GM12878 (cell line): ENCODE measurements at regions not wholly inside any gene's neighbourhood (a gene's known extent, or its start where the extent isn't known, plus 50 kb on each side); places are given as distances from the start of the nearest gene placed in this dataset.

ENCODE experiments used
- ATAC-seq: fragments of 200-7000 bp; cut with Tn5 transposase; 3 replicates; pipeline ENCODE4 v1.9.1; 2020; ENCODE audit warnings: mild to moderate bottlenecking, moderate library complexity
- BruUV-seq: library from RNA; stranded (reverse); fragments of 400-500 nt; replicated peaks from 2 replicates; lab custom pipeline; 2021; lab: Mats Ljungman, UMichigan
- CTCF ChIA-PET: fragments of 300-600 bp; sonication (Branson Sonifier 250); formaldehyde crosslinking; extraction: SDS; loops from one replicate; lab custom pipeline; 2021; ENCODE audit warnings: inconsistent platforms; lab: Yijun Ruan, JAX
- POLR2A ChIA-PET: fragments of 350-600 bp; formaldehyde crosslinking; extraction: SDS; loops from one replicate; lab custom pipeline; 2021; ENCODE audit warnings: inconsistent platforms; lab: Charles Lee
- RAD21 ChIA-PET: fragments of 300-600 bp; sonication (Branson Sonifier 250); formaldehyde crosslinking; loops from one replicate; lab custom pipeline; 2023; ENCODE audit warnings: antibody characterized with exemption; ENCODE audit not compliant: unreplicated experiment; lab: Charles Lee
- SMC1A ChIA-PET: fragments of 300-600 bp; sonication (Branson Sonifier 250); formaldehyde crosslinking; loops from one replicate; lab custom pipeline; 2023; ENCODE audit not compliant: unreplicated experiment, uncharacterized antibody; lab: Charles Lee
- DNase-seq: peaks from one replicate; pipeline ENCODE4 v3.0.0-alpha.2; 2011; ENCODE audit warnings: low read depth, low spot score
- FAIRE-seq: peaks from 3 replicates; lab custom pipeline; 2011; peaks lifted over from hg19 to GRCh38; lab: Jason Lieb, UNC
- H2AFZ ChIP-seq: 2 replicates; pipeline ENCODE4 v1.6.0; 2011; ENCODE audit warnings: low read depth, low read length, control low read depth; ENCODE audit not compliant: control insufficient read depth
- H3K27ac ChIP-seq: 2 replicates; pipeline ENCODE4 v1.5.1; 2011; ENCODE audit warnings: control low read depth; ENCODE audit not compliant: control insufficient read depth, insufficient read depth
- H3K27me3 ChIP-seq, 2 experiments: replicated peaks in 1 of 2; 2 replicates each; pipeline versions ENCODE4 v1.6.0 to v1.6.1; 2011; ENCODE audit warnings: low read length in 1 of 2; ENCODE audit not compliant: control insufficient read depth in 2 of 2, insufficient read depth in 2 of 2
- H3K36me3 ChIP-seq, 2 experiments: 2 replicates each; pipeline ENCODE4 v1.5.1; 2011; ENCODE audit warnings: low read length in 1 of 2; ENCODE audit not compliant: control insufficient read depth in 2 of 2, insufficient read depth in 2 of 2
- H3K4me1 ChIP-seq: 2 replicates; pipeline ENCODE4 v1.6.1; 2011; ENCODE audit warnings: mild to moderate bottlenecking, low read length, moderate library complexity, mixed read lengths; ENCODE audit not compliant: control insufficient read depth, insufficient read depth
- H3K4me2 ChIP-seq: 2 replicates; pipeline ENCODE4 v1.6.0; 2011; ENCODE audit warnings: control low read depth; ENCODE audit not compliant: control insufficient read depth, insufficient read depth
- H3K4me3 ChIP-seq: fragments of 200-600 bp; sonication (generic); 2 replicates; pipeline ENCODE4 v1.5.1; 2016
- H3K79me2 ChIP-seq: 2 replicates; pipeline ENCODE4 v1.6.0; 2011; ENCODE audit warnings: low read length; ENCODE audit not compliant: control insufficient read depth, insufficient read depth
- H3K9ac ChIP-seq: 2 replicates; pipeline ENCODE4 v1.8.0; 2011; ENCODE audit warnings: low read length, control low read depth, mixed read lengths; ENCODE audit not compliant: control insufficient read depth, insufficient read depth
- H3K9me3 ChIP-seq: replicated peaks from 3 replicates; pipeline ENCODE4 v1.5.1; 2011; ENCODE audit warnings: mild to moderate bottlenecking, low read length; ENCODE audit not compliant: control insufficient read depth, insufficient read depth
- H4K20me1 ChIP-seq: 2 replicates; pipeline ENCODE4 v1.6.0; 2011; ENCODE audit not compliant: control insufficient read depth, insufficient read depth
- MEF2A ChIP-seq: IDR thresholded peaks from 2 replicates; pipeline ENCODE4 v1.6.1; 2011; ENCODE audit warnings: low read depth, mild to moderate bottlenecking, low read length, moderate library complexity; ENCODE audit not compliant: insufficient read depth
- NFIC ChIP-seq: IDR thresholded peaks from 2 replicates; pipeline ENCODE4 v1.6.1; 2012; ENCODE audit warnings: low read depth, mild to moderate bottlenecking, inconsistent platforms, low read length, moderate library complexity
- NFXL1 ChIP-seq: fragments of 450-650 bp; IDR thresholded peaks from 2 replicates; pipeline ENCODE4 v1.6.1; 2017; ENCODE audit warnings: antibody characterized with exemption, mild to moderate bottlenecking, borderline replicate concordance
- PAX8 ChIP-seq: fragments of 450-650 bp; IDR thresholded peaks from 2 replicates; pipeline ENCODE4 v1.6.1; 2017; ENCODE audit warnings: mild to moderate bottlenecking, moderate library complexity
- RCOR1 ChIP-seq: conservative IDR thresholded peaks from 2 replicates; pipeline ENCODE4 v1.6.1; 2012; ENCODE audit warnings: low read depth, low read length, improper control_type of control experiment
- RUNX3 ChIP-seq: IDR thresholded peaks from 2 replicates; pipeline ENCODE4 v1.6.1; 2012; ENCODE audit warnings: low read length, inconsistent platforms
- ZNF622 ChIP-seq: fragments of 450-650 bp; IDR thresholded peaks from 2 replicates; pipeline ENCODE4 v1.6.1; 2017; ENCODE audit warnings: mild to moderate bottlenecking, inconsistent platforms
- WGBS: methylation state at CpG from one replicate; pipeline ENCODE4 v1.1.6; 2016; ENCODE audit warnings: low lambda C conversion rate; ENCODE audit not compliant: insufficient replicate concordance, insufficient coverage; ENCODE audit errors: missing lambda C conversion rate; 5-methylcytosine and 5-hydroxymethylcytosine counted together
- in situ Hi-C: fragments of 300-500 bp; cut with MboI; formaldehyde crosslinking; loops from 9 replicates; pipeline ENCODE4 v1.14.3; 2018; ENCODE audit warnings: mixed read lengths
- intact Hi-C: fragments of 100-400 bp; cut with micrococcal nuclease; formaldehyde crosslinking; loops from one replicate; pipeline ENCODE4 v1.14.2; 2022; ENCODE audit not compliant: unreplicated experiment

DNA sequence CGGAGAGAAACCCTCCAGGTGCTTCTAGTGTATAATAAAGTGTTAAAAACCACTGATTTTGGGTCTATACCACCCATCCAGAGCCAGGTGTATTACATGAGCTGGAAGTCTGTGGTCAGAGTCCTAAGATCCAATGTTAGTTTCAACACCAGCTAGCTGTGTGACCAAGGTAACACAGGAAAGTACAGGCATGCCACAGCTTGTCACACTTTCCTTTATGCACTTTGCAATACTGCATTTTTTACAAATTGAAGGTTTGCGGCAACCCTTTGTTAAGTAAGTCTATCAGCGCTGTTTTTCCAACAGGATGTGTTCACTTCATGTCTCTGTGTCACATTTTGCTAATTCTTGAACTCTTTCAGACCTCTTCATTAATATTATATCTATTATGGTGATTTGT lies 201.3 kb upstream of the PRICKLE2 start:
- no peaks in the 10 kb centered on the region for H3K79me2 ChIP-seq
- H3K4me2 ChIP-seq, result no peak overlapping the region
- H3K9me3 ChIP-seq, result no peaks in the 10 kb centered on the region
- no peaks in the 10 kb centered on the region for H3K27me3 ChIP-seq
- no TSS peak for BruUV-seq
- no peak overlapping the region for H3K27ac ChIP-seq
- ChIA-PET SMC1A (interaction anchor here (0.9 to 3.1 kb wide), 10 partner anchors 8 to 178 kb away, joined by 3 to 31 read pairs (median 3); no protein-coding TSS in a partner anchor), POLR2A (interaction anchor here (0.9 to 2.5 kb wide), 3 partner anchors 13 to 17 kb away, joined by 3 to 5 read pairs (median 3); no protein-coding TSS in a partner anchor), RAD21 (interaction anchor here (1.3 to 2.1 kb wide), 4 partner anchors 8 to 37 kb away, joined by 3 to 7 read pairs (median 6); no protein-coding TSS in a partner anchor), CTCF (interaction anchor here (0.6 to 3.1 kb wide), 9 partner anchors 9 to 483 kb away, joined by 3 to 10 read pairs (median 3); partner anchors contain the start of gene PRICKLE2)
- H3K4me1 ChIP-seq, result no peaks in the 10 kb centered on the region
- FAIRE-seq (no peak), ATAC-seq (no peak), DNase-seq (no peak)
- H2AFZ ChIP-seq, result no peak overlapping the region
- TF ChIP-seq PAX8 (no peak), RUNX3 (peak; percentile 20; the same call in 1 of the 2 replicates)
- H3K9ac ChIP-seq, result no peak overlapping the region
- H3K4me3 ChIP-seq, result no peak overlapping the region
- WGBS, result 35% methylated on average over 3 of the region's 3 CpGs
- H4K20me1 ChIP-seq, result no peaks in the 10 kb centered on the region
- no peaks in the 10 kb centered on the region for H3K36me3 ChIP-seq
- intact Hi-C loops (no loop called here), in situ Hi-C loops (no loop called here)

- POLR2A ChIA-PET, result no interaction called here
- no peak for ATAC-seq
- H4K20me1 ChIP-seq, result no peaks in the 10 kb centered on the region
Measured at GRCh38 chr3:64422932-64423331, 197.7 kb upstream of the PRICKLE2 start.

More at GRCh38 chr3:64422932-64423331, 197.7 kb upstream of the PRICKLE2 start:
- intact Hi-C loops, result no loop called here
- no peak for DNase-seq
- 0 out of 2 replicates have a peak, but pooled peaks cover 4% of the 10 kb centered on the region for H3K4me1 ChIP-seq
- CTCF ChIA-PET, result interaction anchor here (2.4 kb wide), 1 partner anchor 23 kb away, joined by 5 read pairs; no protein-coding TSS in a partner anchor
- TF ChIP-seq NFIC, result no peak
- no peak for TF ChIP-seq NFXL1
- no peak for TF ChIP-seq ZNF622
- TF ChIP-seq RCOR1, result no peak
- no peak for TF ChIP-seq MEF2A
- no peak overlapping the region for H3K9ac ChIP-seq
- RAD21 ChIA-PET, result interaction anchor here (1.1 kb wide), 2 partner anchors 26 to 41 kb away, joined by 3 to 5 read pairs; no protein-coding TSS in a partner anchor
- no peak overlapping the region for H3K4me3 ChIP-seq
- SMC1A ChIA-PET, result interaction anchor here (1.0 to 3.9 kb wide), 2 partner anchors 10 to 17 kb away, joined by 4 to 12 read pairs; no protein-coding TSS in a partner anchor
- H3K4me2 ChIP-seq, result no peak overlapping the region
- H3K36me3 ChIP-seq, result no peaks in the 10 kb centered on the region
- no peak for FAIRE-seq
- H3K9me3 ChIP-seq, result no peaks in the 10 kb centered on the region
- H3K27ac ChIP-seq, result no peak overlapping the region
- in situ Hi-C loops, result no loop called here
- no peaks in the 10 kb centered on the region for H3K27me3 ChIP-seq
- BruUV-seq, result no TSS peak
- no peaks in the 10 kb centered on the region for H3K79me2 ChIP-seq
- WGBS, result 49% methylated on average over 4 of the region's 4 CpGs
- no peak overlapping the region for H2AFZ ChIP-seq
